Right atrium auricular region (tissue), 2 donors: ENCODE measurements at regions not wholly inside any gene's neighbourhood (a gene's known extent, or its start where the extent isn't known, plus 50 kb on each side); places are given as distances from the start of the nearest gene placed in this dataset.
"Not testable (repeated sequence)": the region's sequence is repeated elsewhere in the genome, so short reads cannot be mapped to it uniquely, and the experiment has no call there.

Experiments
- DNase-seq: peaks from one replicate; pipeline ENCODE4 v3.0.0-alpha.2; 2019; ENCODE audit warnings: low spot score
- H3K27ac ChIP-seq, 2 donors: fragments of 200-600 bp; sonication (generic); 1 replicate in 1 of 2; 2 replicates in 1 of 2; pipeline ENCODE4 v1.5.1; 2016 to 2019
- H3K27me3 ChIP-seq, 2 donors: fragments of 200-600 bp; sonication (generic); one replicate each; pipeline versions ENCODE4 v1.5.1 to v1.6.0; 2017 to 2019
- H3K36me3 ChIP-seq: fragments of 200-600 bp; sonication (generic); one replicate; pipeline ENCODE4 v1.5.1; 2016
- H3K4me1 ChIP-seq, 2 donors: fragments of 200-600 bp; sonication (generic); one replicate each; pipeline versions ENCODE4 v1.5.1 to v1.6.0; 2017 to 2019
- H3K4me3 ChIP-seq, 2 donors: fragments of 200-600 bp; sonication (generic); 1 replicate in 1 of 2; 2 replicates in 1 of 2; pipeline ENCODE4 v1.5.1; 2017 to 2019; ENCODE audit warnings: mild to moderate bottlenecking in 1 of 2, moderate library complexity in 1 of 2
- H3K9me3 ChIP-seq, 2 donors: fragments of 200-600 bp; sonication (generic); one replicate each; pipeline ENCODE4 v1.5.1; 2019
- CTCF ChIP-seq, 2 donors: fragments of 200-600 bp; sonication (generic); IDR thresholded peaks; one replicate each; pipeline ENCODE4 v1.5.1; 2019; ENCODE audit warnings: antibody characterized with exemption in 2 of 2

GRCh38 chr13:78497702-78498355 lies 105.5 kb downstream of the POU4F1 start:
- H3K9me3 ChIP-seq, result no peaks in the 10 kb centered on the region
- H3K4me1 ChIP-seq, result no peaks in the 10 kb centered on the region
- no peak overlapping the region for H3K27ac ChIP-seq
- no peaks in the 10 kb centered on the region for H3K36me3 ChIP-seq
- no peaks in the 10 kb centered on the region for H3K27me3 ChIP-seq
- DNase-seq, result no peak
- TF ChIP-seq CTCF (IDR thresholded peaks at IDR 0.05), result no peak
- no peak overlapping the region for H3K4me3 ChIP-seq

GRCh38 chr13:78491978-78492377 lies 111.4 kb downstream of the POU4F1 start:
- Histone ChIP-seq H3K4me3 (no peak overlapping the region), H3K36me3 (no peaks in the 10 kb centered on the region), H3K27ac (no peak overlapping the region), H3K9me3 (no peaks in the 10 kb centered on the region), H3K27me3 (no peaks in the 10 kb centered on the region), H3K4me1 (no peaks in the 10 kb centered on the region)
- no peak for TF ChIP-seq CTCF (IDR thresholded peaks at IDR 0.05)
- no peak for DNase-seq

GRCh38 chr13:78490225-78490624 lies 113.1 kb downstream of the POU4F1 start:
- not testable (repeated sequence) for H3K9me3 ChIP-seq, H3K4me3 ChIP-seq, H3K27me3 ChIP-seq, H3K4me1 ChIP-seq, H3K27ac ChIP-seq, DNase-seq, H3K36me3 ChIP-seq

- H3K9me3 ChIP-seq, result no peaks in the 10 kb centered on the region
- no peaks in the 10 kb centered on the region for H3K4me1 ChIP-seq
- no peak for TF ChIP-seq CTCF (IDR thresholded peaks at IDR 0.05)
Observed at GRCh38 chr13:78487707-78488106, 115.6 kb downstream of the POU4F1 start.

GRCh38 chr13:78485803-78486202 lies 117.5 kb downstream of the POU4F1 start:
- no peak overlapping the region for H3K4me3 ChIP-seq

More at GRCh38 chr13:78487707-78488106, 115.6 kb downstream of the POU4F1 start:
- no peaks in the 10 kb centered on the region for H3K27me3 ChIP-seq
- DNase-seq, result no peak
- no peaks in the 10 kb centered on the region for H3K36me3 ChIP-seq
- H3K27ac ChIP-seq, result no peak overlapping the region
- H3K4me3 ChIP-seq, result no peak overlapping the region

GRCh38 chr13:78478183-78478582 lies 125.2 kb downstream of the POU4F1 start:
- H3K27ac ChIP-seq, result no peak overlapping the region
- DNase-seq, result no peak
- H3K9me3 ChIP-seq, result no peaks in the 10 kb centered on the region
- no peak overlapping the region for H3K4me3 ChIP-seq
- H3K4me1 ChIP-seq, result no peaks in the 10 kb centered on the region
- H3K36me3 ChIP-seq, result no peaks in the 10 kb centered on the region
- H3K27me3 ChIP-seq, result no peaks in the 10 kb centered on the region
- TF ChIP-seq CTCF (IDR thresholded peaks at IDR 0.05), result no peak

More at GRCh38 chr13:78485803-78486202, 117.5 kb downstream of the POU4F1 start:
- DNase-seq, result no peak
- no peaks in the 10 kb centered on the region for H3K27me3 ChIP-seq
- H3K4me1 ChIP-seq, result no peaks in the 10 kb centered on the region
- no peak overlapping the region for H3K27ac ChIP-seq
- no peak for TF ChIP-seq CTCF (IDR thresholded peaks at IDR 0.05)
- H3K9me3 ChIP-seq, result no peaks in the 10 kb centered on the region
- H3K36me3 ChIP-seq, result no peaks in the 10 kb centered on the region
